ENCODE measurements at regions not wholly inside any gene's neighbourhood (a gene's known extent, or its start where the extent isn't known, plus 50 kb on each side); places are given as distances from the start of the nearest gene placed in this dataset.
"Not testable (repeated sequence)": the region's sequence is repeated elsewhere in the genome, so short reads cannot be mapped to it uniquely, and the experiment has no call there.

- H3K36me3 ChIP-seq (replicated peaks in 1 of 2; ENCODE audit: control extremely low read depth in 1 of 2, control insufficient read depth in 1 of 2, extremely low read depth in 1 of 2, insufficient read depth in 2 of 2, low read length in 1 of 2); POLR2A ChIA-PET; intact Hi-C loops (cut with micrococcal nuclease); H2AFZ ChIP-seq (ENCODE audit: insufficient read depth, low read depth, low read length, poor library complexity, severe bottlenecking); H3K27me3 ChIP-seq (replicated peaks in 1 of 4; ENCODE audit: control extremely low read depth in 1 of 4, control insufficient read depth in 3 of 4, insufficient read depth in 4 of 4, low read length in 3 of 4); DNase-seq; H3K4me3 ChIP-seq (ENCODE audit: control extremely low read depth in 1 of 5, extremely low read depth in 1 of 5, insufficient read depth in 1 of 5, low read depth in 2 of 5, low read length in 4 of 5); H3K9me3 ChIP-seq (ENCODE audit: control extremely low read depth in 1 of 3, control insufficient read depth in 2 of 3, insufficient read depth in 1 of 3, low read length in 2 of 3); H3K9me3 Mint-ChIP-seq (ENCODE audit: insufficient read depth); H3K79me2 ChIP-seq (ENCODE audit: control insufficient read depth, insufficient read depth, low read length); ATAC-seq (ENCODE audit: low read depth); CTCF ChIA-PET; H3K4me3 Mint-ChIP-seq; H4K20me1 ChIP-seq (ENCODE audit: control insufficient read depth, insufficient read depth, low read length, poor library complexity, severe bottlenecking); H3K4me2 ChIP-seq (replicated peaks; ENCODE audit: low read depth, low read length, poor library complexity, severe bottlenecking); H3K27ac Mint-ChIP-seq; H3K4me1 Mint-ChIP-seq; H3K27ac ChIP-seq (ENCODE audit: low read length in 2 of 2); H3K9ac ChIP-seq (ENCODE audit: low read length); H3K4me1 ChIP-seq (ENCODE audit: control insufficient read depth in 2 of 2, insufficient read depth in 2 of 2, low read length in 2 of 2); H3K27me3 Mint-ChIP-seq: not testable (repeated sequence)
- WGBS (ENCODE audit: insufficient coverage): no CpG with 5 or more reads among the region's 1 CpG
Measured at GRCh38 chrX:124789874-124790273, 443.5 kb downstream of the SH2D1A start.

DNA sequence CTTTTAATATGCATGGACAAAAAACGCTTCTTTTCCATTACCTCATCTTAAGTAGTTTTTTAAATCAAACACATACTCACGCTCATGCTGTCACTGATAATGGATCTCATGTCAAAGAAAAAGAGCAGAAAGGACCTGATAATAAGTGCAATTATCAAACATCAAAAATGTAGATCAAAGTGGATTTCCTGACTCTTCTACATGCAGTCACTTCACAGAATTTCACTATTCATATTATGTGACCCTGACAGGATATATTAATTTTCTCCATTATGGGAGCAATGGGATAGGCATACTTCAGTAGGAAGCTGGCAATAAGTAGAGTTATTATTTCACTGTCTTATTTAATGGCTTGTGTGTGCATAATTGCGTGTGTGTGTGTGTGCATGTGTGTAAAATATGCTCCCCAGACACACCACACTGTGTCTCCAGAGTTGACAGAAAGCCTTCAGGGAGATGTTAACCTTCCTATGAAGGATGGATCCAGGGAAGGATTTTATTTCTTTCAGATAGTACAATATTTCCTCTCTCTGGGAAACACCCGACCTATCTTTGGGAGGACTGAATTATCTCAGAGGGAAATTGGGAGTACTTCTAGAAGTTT, 445.2 kb downstream of the SH2D1A start:
- no peak overlapping the region for H3K4me3 Mint-ChIP-seq
- no peak overlapping the region for H3K27ac Mint-ChIP-seq
- no peak overlapping the region for H2AFZ ChIP-seq (ENCODE audit: insufficient read depth, low read depth, low read length, poor library complexity, severe bottlenecking)
- DNase-seq: no peak
- H3K4me3 ChIP-seq (ENCODE audit: control extremely low read depth in 1 of 5, extremely low read depth in 1 of 5, insufficient read depth in 1 of 5, low read depth in 2 of 5, low read length in 4 of 5): no peak overlapping the region
- H3K9ac ChIP-seq (ENCODE audit: low read length): no peak overlapping the region
- H3K4me2 ChIP-seq (replicated peaks; ENCODE audit: low read depth, low read length, poor library complexity, severe bottlenecking): no peak overlapping the region
- no peaks in the 10 kb centered on the region for H3K27me3 ChIP-seq (replicated peaks in 1 of 4; ENCODE audit: control extremely low read depth in 1 of 4, control insufficient read depth in 3 of 4, insufficient read depth in 4 of 4, low read length in 3 of 4)
- H3K27me3 Mint-ChIP-seq: no peaks in the 10 kb centered on the region
- no CpG with 5 or more reads among the region's 4 CpGs for WGBS (ENCODE audit: insufficient coverage)
- H3K9me3 ChIP-seq (ENCODE audit: control extremely low read depth in 1 of 3, control insufficient read depth in 2 of 3, insufficient read depth in 1 of 3, low read length in 2 of 3): no peaks in the 10 kb centered on the region
- no peak for ATAC-seq (ENCODE audit: low read depth)
- no peaks in the 10 kb centered on the region for H3K36me3 ChIP-seq (replicated peaks in 1 of 2; ENCODE audit: control extremely low read depth in 1 of 2, control insufficient read depth in 1 of 2, extremely low read depth in 1 of 2, insufficient read depth in 2 of 2, low read length in 1 of 2)
- H3K9me3 Mint-ChIP-seq (ENCODE audit: insufficient read depth): no peaks in the 10 kb centered on the region
- H3K79me2 ChIP-seq (ENCODE audit: control insufficient read depth, insufficient read depth, low read length): no peaks in the 10 kb centered on the region
- intact Hi-C loops (cut with micrococcal nuclease): no loop called here
- CTCF ChIA-PET: no interaction called here
- no peaks in the 10 kb centered on the region for H4K20me1 ChIP-seq (ENCODE audit: control insufficient read depth, insufficient read depth, low read length, poor library complexity, severe bottlenecking)
- H3K4me1 Mint-ChIP-seq: no peaks in the 10 kb centered on the region
- POLR2A ChIA-PET: no interaction called here
- TF ChIP-seq EZH2 (IDR thresholded peaks at IDR 0.05; ENCODE audit: borderline replicate concordance, insufficient read depth, low read depth, low read length, poor library complexity, severe bottlenecking) (no peak), CTCF (IDR thresholded peaks at IDR 0.05) (no peak)
- no peaks in the 10 kb centered on the region for H3K4me1 ChIP-seq (ENCODE audit: control insufficient read depth in 2 of 2, insufficient read depth in 2 of 2, low read length in 2 of 2)
- H3K27ac ChIP-seq (ENCODE audit: low read length in 2 of 2): no peak overlapping the region
